Endothelial cell of umbilical vein (primary cell): ENCODE measurements at regions not wholly inside any gene's neighbourhood (a gene's known extent, or its start where the extent isn't known, plus 50 kb on each side); places are given as distances from the start of the nearest gene placed in this dataset.
A peak's percentile ranks its signal among the peaks of the same experiment; 100 is the strongest.

Experiments used
- BruUV-seq: library from RNA; stranded (reverse); fragments of 400-500 nt; replicated peaks from 2 replicates; lab custom pipeline; 2021; lab: Mats Ljungman, UMichigan
- CTCF ChIA-PET: fragments of 300-600, 350-600 bp; sonication (Branson Sonifier 250); formaldehyde crosslinking; loops from one replicate; lab custom pipeline; 2021; ENCODE audit warnings: antibody characterized with exemption, inconsistent platforms; lab: Charles Lee
- POLR2A ChIA-PET: fragments of 300-600, 350-600 bp; sonication (Branson Sonifier 250); formaldehyde crosslinking; loops from one replicate; lab custom pipeline; 2021; ENCODE audit warnings: antibody characterized with exemption, inconsistent platforms; lab: Charles Lee
- DNase-seq: peaks from one replicate; pipeline ENCODE4 v3.0.0-alpha.2; 2011; ENCODE audit warnings: low read depth, low spot score
- FAIRE-seq: peaks from 2 replicates; lab custom pipeline; 2011; peaks lifted over from hg19 to GRCh38; lab: Jason Lieb, UNC
- H2AFZ ChIP-seq: 2 replicates; pipeline ENCODE4 v1.6.0; 2012; ENCODE audit warnings: low read depth, low read length, control low read depth, inconsistent platforms
- H3K27ac ChIP-seq: 2 replicates; pipeline ENCODE4 v1.5.1; 2011; ENCODE audit warnings: low read depth, mild to moderate bottlenecking, control low read depth, low read length, moderate library complexity; ENCODE audit not compliant: insufficient read depth
- H3K27me3 ChIP-seq, 2 experiments: 2 replicates each; pipeline versions ENCODE4 v1.6.0 to v1.6.1; 2011; ENCODE audit warnings: low read length in 2 of 2, mixed read lengths in 1 of 2; ENCODE audit not compliant: control insufficient read depth in 2 of 2, insufficient read depth in 2 of 2
- H3K36me3 ChIP-seq, 2 experiments: 2 replicates in 1 of 2; 3 replicates in 1 of 2; pipeline ENCODE4 v1.5.1; 2011; ENCODE audit warnings: low read length in 2 of 2, mild to moderate bottlenecking in 1 of 2, moderate library complexity in 1 of 2; ENCODE audit not compliant: control insufficient read depth in 2 of 2, insufficient read depth in 2 of 2; ENCODE audit errors: extremely low read depth in 1 of 2
- H3K4me1 ChIP-seq: 3 replicates; pipeline ENCODE4 v1.5.1; 2011; ENCODE audit warnings: mild to moderate bottlenecking, low read length; ENCODE audit not compliant: control insufficient read depth, insufficient read depth; ENCODE audit errors: extremely low read depth
- H3K4me2 ChIP-seq: 2 replicates; pipeline ENCODE4 v1.6.1; 2011; ENCODE audit warnings: low read length, control low read depth, mixed read lengths; ENCODE audit not compliant: insufficient read depth
- H3K4me3 ChIP-seq, 3 experiments: fragments of 200-600 bp in 1 of 3; sonication (generic), shearing (Covaris generic) in 1 of 3; replicated peaks in 1 of 3; 2 replicates each; pipeline ENCODE4 v1.5.1; 2011 to 2016; ENCODE audit warnings: control low read depth in 3 of 3, low read length in 3 of 3, mild to moderate bottlenecking in 2 of 3, inconsistent platforms in 1 of 3, low read depth in 1 of 3, moderate library complexity in 1 of 3; ENCODE audit not compliant: insufficient read depth in 1 of 3
- H3K79me2 ChIP-seq: 2 replicates; pipeline ENCODE4 v1.6.0; 2012; ENCODE audit warnings: low read length, inconsistent platforms; ENCODE audit not compliant: control insufficient read depth, insufficient read depth
- H3K9ac ChIP-seq: replicated peaks from 2 replicates; pipeline ENCODE3; 2011; ENCODE audit warnings: low read length, control low read depth; ENCODE audit not compliant: insufficient read depth; ENCODE audit errors: extremely low read depth
- H3K9me1 ChIP-seq: replicated peaks from 3 replicates; pipeline ENCODE4 v1.6.0; 2011; ENCODE audit warnings: mild to moderate bottlenecking, low read length; ENCODE audit not compliant: control insufficient read depth, insufficient read depth; ENCODE audit errors: extremely low read depth
- H3K9me3 ChIP-seq: replicated peaks from 2 replicates; pipeline ENCODE4 v1.5.1; 2012; ENCODE audit warnings: low read length, inconsistent platforms; ENCODE audit not compliant: control insufficient read depth, insufficient read depth
- H4K20me1 ChIP-seq: replicated peaks from 2 replicates; pipeline ENCODE3; 2011; ENCODE audit warnings: mild to moderate bottlenecking, low read length; ENCODE audit not compliant: control insufficient read depth, insufficient read depth; ENCODE audit errors: extremely low read depth
- EZH2 ChIP-seq: IDR thresholded peaks from 2 replicates; pipeline ENCODE4 v1.6.1; 2012; ENCODE audit warnings: borderline replicate concordance, low read depth, mild to moderate bottlenecking, moderate library complexity, low read length, inconsistent platforms; ENCODE audit not compliant: severe bottlenecking
- FOS ChIP-seq: IDR thresholded peaks from 2 replicates; pipeline ENCODE4 v1.6.1; 2011; ENCODE audit warnings: mild to moderate bottlenecking, low read length, moderate library complexity, borderline replicate concordance; ENCODE audit not compliant: insufficient read depth
- POLR2A ChIP-seq: IDR thresholded peaks from 2 replicates; pipeline ENCODE4 v1.6.1; 2012; ENCODE audit warnings: low read depth, mild to moderate bottlenecking, control low read depth, low read length
- POLR2AphosphoS5 ChIP-seq: IDR thresholded peaks from 2 replicates; pipeline ENCODE4 v1.6.1; 2012; ENCODE audit warnings: low read depth, mild to moderate bottlenecking, control low read depth, low read length, moderate library complexity; ENCODE audit not compliant: insufficient read depth
- dilution Hi-C: fragments of 300-500 bp; cut with MboI; formaldehyde crosslinking; loops from one replicate; pipeline ENCODE4 v1.15.0; 2019; ENCODE audit warnings: low sequenced_read_pairs; ENCODE audit not compliant: extremely low pct_ligation_motif_present
- intact Hi-C: fragments of 100-400 bp; cut with micrococcal nuclease; formaldehyde crosslinking; loops from one replicate; pipeline ENCODE4 v1.10.0; 2022
- TF ChIP-seq, protein P1 (sequence below): IDR thresholded peaks from 2 replicates; pipeline ENCODE4 v1.6.1; 2011; ENCODE audit not compliant: insufficient read depth, insufficient read length
- TF ChIP-seq, protein P2 (sequence below), 2 donors: IDR thresholded peaks; 1 replicate in 1 of 2; 2 replicates in 1 of 2; pipeline ENCODE4 v1.5.1; 2011; ENCODE audit warnings: low read length in 2 of 2, mild to moderate bottlenecking in 2 of 2, moderate library complexity in 2 of 2, control low read depth in 1 of 2, inconsistent platforms in 1 of 2, low read depth in 1 of 2; ENCODE audit not compliant: insufficient read depth in 1 of 2; ENCODE audit errors: extremely low read depth in 1 of 2

DNA sequence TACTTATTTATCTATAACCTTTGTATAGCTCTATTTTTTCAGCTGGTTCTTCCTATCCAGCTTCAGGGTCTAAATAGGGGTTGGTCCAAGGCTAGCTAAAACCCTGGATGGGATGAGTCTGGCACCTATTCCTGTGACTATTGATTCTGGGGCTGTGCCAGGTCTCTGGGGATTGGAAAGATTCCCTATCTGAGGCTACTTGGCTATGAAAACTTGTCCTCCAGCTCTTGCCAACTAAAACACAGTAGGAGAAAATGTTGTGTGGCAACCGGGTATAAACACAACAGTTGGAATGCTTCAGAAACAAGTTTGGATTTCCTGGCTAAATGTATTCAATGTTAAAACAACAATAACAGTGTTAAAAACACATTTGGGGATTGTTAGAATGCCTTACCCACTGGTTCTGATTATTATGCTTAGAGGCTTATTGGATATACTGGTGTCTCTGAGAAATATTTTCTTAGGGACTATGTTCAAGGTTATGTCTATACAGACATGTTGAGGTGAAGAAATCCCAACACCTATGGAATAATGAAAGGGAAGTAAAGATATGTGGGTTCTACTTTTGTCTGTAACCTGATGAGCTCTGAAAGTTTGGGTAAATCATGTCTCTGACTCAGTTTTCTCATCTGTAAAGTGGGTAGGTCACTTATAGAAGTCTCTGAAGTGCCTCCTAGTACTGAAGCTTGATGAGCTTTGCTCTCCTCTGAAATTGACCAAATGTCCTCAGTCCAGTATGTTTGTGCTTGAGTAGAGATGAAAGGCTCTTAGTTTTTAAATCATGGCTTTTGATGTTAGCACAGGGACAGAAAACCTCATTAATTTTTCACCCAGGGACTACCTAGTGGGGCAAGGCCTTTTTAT, 460.7 kb downstream of the MTX2 start:
- no peak for TF ChIP-seq POLR2AphosphoS5
- no peak for TF ChIP-seq EZH2
- TF ChIP-seq, protein P1, sequence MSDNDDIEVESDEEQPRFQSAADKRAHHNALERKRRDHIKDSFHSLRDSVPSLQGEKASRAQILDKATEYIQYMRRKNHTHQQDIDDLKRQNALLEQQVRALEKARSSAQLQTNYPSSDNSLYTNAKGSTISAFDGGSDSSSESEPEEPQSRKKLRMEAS: no peak
- TF ChIP-seq FOS: no peak
- TF ChIP-seq POLR2A: no peak
- TF ChIP-seq, protein P2, sequence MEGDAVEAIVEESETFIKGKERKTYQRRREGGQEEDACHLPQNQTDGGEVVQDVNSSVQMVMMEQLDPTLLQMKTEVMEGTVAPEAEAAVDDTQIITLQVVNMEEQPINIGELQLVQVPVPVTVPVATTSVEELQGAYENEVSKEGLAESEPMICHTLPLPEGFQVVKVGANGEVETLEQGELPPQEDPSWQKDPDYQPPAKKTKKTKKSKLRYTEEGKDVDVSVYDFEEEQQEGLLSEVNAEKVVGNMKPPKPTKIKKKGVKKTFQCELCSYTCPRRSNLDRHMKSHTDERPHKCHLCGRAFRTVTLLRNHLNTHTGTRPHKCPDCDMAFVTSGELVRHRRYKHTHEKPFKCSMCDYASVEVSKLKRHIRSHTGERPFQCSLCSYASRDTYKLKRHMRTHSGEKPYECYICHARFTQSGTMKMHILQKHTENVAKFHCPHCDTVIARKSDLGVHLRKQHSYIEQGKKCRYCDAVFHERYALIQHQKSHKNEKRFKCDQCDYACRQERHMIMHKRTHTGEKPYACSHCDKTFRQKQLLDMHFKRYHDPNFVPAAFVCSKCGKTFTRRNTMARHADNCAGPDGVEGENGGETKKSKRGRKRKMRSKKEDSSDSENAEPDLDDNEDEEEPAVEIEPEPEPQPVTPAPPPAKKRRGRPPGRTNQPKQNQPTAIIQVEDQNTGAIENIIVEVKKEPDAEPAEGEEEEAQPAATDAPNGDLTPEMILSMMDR (IDR thresholded peaks at IDR 0.05; ENCODE audit: extremely low read depth in 1 of 2, insufficient read depth in 1 of 2, low read depth in 1 of 2, low read length in 2 of 2): no peak
- dilution Hi-C loops: no loop called here
- ChIA-PET POLR2A (no interaction called here), CTCF (interaction anchor here (0.8 to 0.9 kb wide), 4 partner anchors 14 to 618 kb away, joined by 3 read pairs; no protein-coding TSS in a partner anchor)
- Histone ChIP-seq H4K20me1 (no peaks in the 10 kb centered on the region), H3K27me3 (peaks cover 0 to 2% of the 10 kb centered on the region in 2 experiments), H3K79me2 (no peaks in the 10 kb centered on the region), H3K9me3 (no peaks in the 10 kb centered on the region), H2AFZ (no peak overlapping the region), H3K4me2 (no peak overlapping the region), H3K27ac (no peak overlapping the region), H3K9me1 (no peaks in the 10 kb centered on the region), H3K36me3 (no peaks in the 10 kb centered on the region), H3K4me1 (no peaks in the 10 kb centered on the region), H3K4me3 (no peak overlapping the region), H3K9ac (no peak overlapping the region)
- intact Hi-C loops: loop anchor here (5.0 kb wide), 1 partner anchor 417 kb away; no protein-coding TSS in a partner anchor
- peak; percentile 28 for FAIRE-seq
- peak; percentile 95 for DNase-seq
- no TSS peak for BruUV-seq
